ENCODE measurements at regions not wholly inside any gene's neighbourhood (a gene's known extent, or its start where the extent isn't known, plus 50 kb on each side); places are given as distances from the start of the nearest gene placed in this dataset.
"Not testable (repeated sequence)": the region's sequence is repeated elsewhere in the genome, so short reads cannot be mapped to it uniquely, and the experiment has no call there.

- H3K27ac Mint-ChIP-seq, H3K36me3 Mint-ChIP-seq, H3K9me3 Mint-ChIP-seq, H3K4me1 Mint-ChIP-seq, H3K27me3 Mint-ChIP-seq: not testable (repeated sequence)
- H3K4me3 Mint-ChIP-seq = peak overlapping the region in 1 of 4 donors; percentile 33
Observed at GRCh38 chr3:177394231-177395024, 197.1 kb upstream of the TBL1XR1 start.

GRCh38 chr3:177396733-177397132, 199.5 kb upstream of the TBL1XR1 start:
- H3K9me3 Mint-ChIP-seq = peaks cover 0 to 2% (median 0%) of the 10 kb centered on the region in 3 donors
- no peak overlapping the region for H3K27ac Mint-ChIP-seq
- no peaks in the 10 kb centered on the region for H3K27me3 Mint-ChIP-seq
- no peak overlapping the region for H3K4me3 Mint-ChIP-seq
- peaks cover 3% of the 10 kb centered on the region for H3K36me3 Mint-ChIP-seq
- no peaks in the 10 kb centered on the region for H3K4me1 Mint-ChIP-seq

DNA sequence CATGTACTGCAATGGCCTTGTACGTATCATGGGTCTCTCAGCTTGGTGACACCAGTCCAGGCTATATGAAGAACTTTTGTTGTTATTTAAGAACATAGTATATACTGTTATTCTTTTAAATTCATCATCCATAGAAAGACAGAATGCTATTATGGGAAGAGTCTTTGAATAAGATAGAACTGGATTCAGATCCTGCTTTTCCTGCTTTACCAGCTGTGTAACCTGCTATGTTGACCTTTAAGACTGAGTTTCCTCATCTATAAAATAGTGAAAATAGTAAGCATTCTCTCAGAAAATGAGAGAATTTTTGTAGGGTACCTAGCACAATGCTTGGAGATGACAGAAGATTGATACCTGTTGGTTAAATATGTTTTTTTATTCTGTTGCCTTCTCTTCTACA, 204.1 kb upstream of the TBL1XR1 start:
- H3K36me3 Mint-ChIP-seq = peaks cover 3% of the 10 kb centered on the region
- H3K27me3 Mint-ChIP-seq = no peaks in the 10 kb centered on the region
- no peak overlapping the region for H3K4me3 Mint-ChIP-seq
- no peak overlapping the region for H3K27ac Mint-ChIP-seq
- H3K9me3 Mint-ChIP-seq = peaks cover 0 to 2% (median 0%) of the 10 kb centered on the region in 3 donors
- no peaks in the 10 kb centered on the region for H3K4me1 Mint-ChIP-seq

GRCh38 chr3:177402533-177402932, 205.3 kb upstream of the TBL1XR1 start:
- Mint-ChIP-seq H3K9me3 (peaks cover 0 to 2% (median 0%) of the 10 kb centered on the region in 3 donors), H3K27me3 (no peaks in the 10 kb centered on the region), H3K36me3 (peaks cover 3% of the 10 kb centered on the region), H3K4me3 (no peak overlapping the region), H3K4me1 (no peaks in the 10 kb centered on the region), H3K27ac (no peak overlapping the region)

DNA sequence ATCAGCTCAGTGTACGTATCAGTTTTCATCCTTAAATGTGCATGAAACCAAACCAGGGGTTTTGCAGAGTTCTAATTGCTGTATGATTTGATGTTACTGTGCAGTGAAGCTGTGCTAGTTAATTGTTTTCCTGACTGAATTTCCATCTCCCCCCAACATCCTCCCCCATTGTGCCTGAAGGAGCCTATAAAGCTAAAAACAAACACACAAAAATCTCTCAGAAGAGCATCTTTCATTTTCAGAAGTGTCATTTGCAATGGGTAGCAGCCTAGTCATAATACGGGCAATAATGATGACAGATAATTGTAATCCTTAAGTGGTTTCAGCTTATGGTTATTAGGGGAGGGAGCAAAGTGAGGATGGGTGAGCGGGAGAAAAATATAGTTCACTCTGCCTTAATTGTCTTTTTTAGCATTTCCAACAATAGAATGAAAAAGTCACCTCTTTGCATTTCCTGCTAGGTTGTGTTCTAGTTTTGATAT, 207.9 kb upstream of the TBL1XR1 start:
- Mint-ChIP-seq H3K9me3 (peaks cover 0 to 2% (median 0%) of the 10 kb centered on the region in 3 donors), H3K27ac (no peak overlapping the region), H3K4me1 (no peaks in the 10 kb centered on the region), H3K4me3 (no peak overlapping the region), H3K27me3 (no peaks in the 10 kb centered on the region), H3K36me3 (no peaks in the 10 kb centered on the region)

DNA sequence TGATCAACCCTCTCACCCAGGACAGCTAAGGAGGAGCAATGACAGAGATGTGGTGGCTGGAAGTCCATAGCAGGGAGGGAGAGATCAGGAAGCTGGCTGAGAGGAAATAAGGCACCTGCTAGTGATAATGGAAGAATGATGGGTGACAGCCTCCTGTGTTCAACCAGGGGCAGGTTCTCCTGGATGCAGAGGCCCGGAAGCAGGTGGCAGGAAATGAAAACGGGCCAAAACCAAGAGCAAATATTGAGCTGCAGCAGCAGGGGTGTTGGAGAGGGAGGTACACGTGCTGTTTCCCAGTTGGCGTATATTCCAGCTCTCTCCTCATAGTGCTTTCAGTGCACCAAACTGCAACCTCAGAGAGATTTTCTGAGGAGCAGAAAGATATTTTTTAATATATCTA, 213.4 kb upstream of the TBL1XR1 start:
- Mint-ChIP-seq H3K4me1 (peaks cover 4 to 8% (median 4%) of the 10 kb centered on the region in 3 donors), H3K9me3 (no peaks in the 10 kb centered on the region), H3K4me3 (no peak overlapping the region), H3K36me3 (no peaks in the 10 kb centered on the region), H3K27ac (peak overlapping the region in 1 of 3 donors; percentile 39), H3K27me3 (no peaks in the 10 kb centered on the region)

- H3K4me1 Mint-ChIP-seq = peaks cover 4 to 8% (median 4%) of the 10 kb centered on the region in 3 donors
- no peak overlapping the region for H3K27ac Mint-ChIP-seq
- H3K4me3 Mint-ChIP-seq = no peak overlapping the region
- no peaks in the 10 kb centered on the region for H3K27me3 Mint-ChIP-seq
- no peaks in the 10 kb centered on the region for H3K36me3 Mint-ChIP-seq
- H3K9me3 Mint-ChIP-seq = no peaks in the 10 kb centered on the region
Observed at GRCh38 chr3:177411201-177411600, 213.9 kb upstream of the TBL1XR1 start.

DNA sequence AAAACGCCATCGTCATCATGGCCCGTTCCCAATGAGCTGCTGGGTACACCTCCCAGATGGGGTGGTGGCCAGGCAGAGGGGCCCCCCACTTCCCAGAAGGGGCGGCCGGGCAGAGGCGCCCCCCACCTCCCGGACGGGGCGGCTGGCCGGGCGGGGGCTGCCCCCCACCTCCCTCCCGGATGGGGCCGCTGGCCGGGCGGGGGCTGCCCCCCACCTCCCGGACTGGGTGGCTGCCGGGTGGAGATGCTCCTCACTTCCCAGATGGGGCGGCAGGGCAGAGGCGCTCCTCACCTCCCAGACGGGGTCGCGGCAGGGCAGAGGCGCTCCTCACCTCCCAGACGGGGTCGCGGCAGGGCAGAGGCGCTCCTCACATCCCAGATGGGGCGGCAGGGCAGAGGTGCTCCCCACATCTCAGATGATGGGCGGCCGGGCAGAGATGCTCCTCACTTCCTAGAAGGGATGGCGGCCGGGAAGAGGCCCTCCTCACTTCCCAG, 215.4 kb upstream of the TBL1XR1 start:
- H3K27me3 Mint-ChIP-seq, H3K9me3 Mint-ChIP-seq, H3K4me3 Mint-ChIP-seq, H3K36me3 Mint-ChIP-seq, H3K27ac Mint-ChIP-seq: not testable (repeated sequence)
- H3K4me1 Mint-ChIP-seq = peaks cover 4 to 10% (median 4%) of the 10 kb centered on the region in 3 donors

DNA sequence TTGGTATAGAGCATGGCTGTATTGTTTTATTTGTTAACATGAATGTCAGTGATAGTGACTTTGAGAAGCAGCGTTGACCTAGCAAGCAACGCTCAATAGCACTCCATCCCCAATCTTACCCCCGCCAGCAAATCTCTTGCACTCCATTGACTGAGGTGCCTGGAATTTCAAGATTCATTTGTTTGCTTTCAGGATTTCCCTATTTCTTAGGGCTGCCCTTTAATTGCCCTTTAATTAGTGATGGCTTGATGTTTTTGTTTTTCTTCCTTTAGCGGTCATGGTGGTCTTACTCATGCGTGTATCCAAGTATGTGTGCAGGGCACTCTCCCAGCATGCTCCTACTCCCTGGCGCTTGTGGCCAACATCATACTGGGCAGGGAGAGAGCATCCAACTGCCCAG, 216.8 kb upstream of the TBL1XR1 start:
- H3K27ac Mint-ChIP-seq = no peak overlapping the region

DNA sequence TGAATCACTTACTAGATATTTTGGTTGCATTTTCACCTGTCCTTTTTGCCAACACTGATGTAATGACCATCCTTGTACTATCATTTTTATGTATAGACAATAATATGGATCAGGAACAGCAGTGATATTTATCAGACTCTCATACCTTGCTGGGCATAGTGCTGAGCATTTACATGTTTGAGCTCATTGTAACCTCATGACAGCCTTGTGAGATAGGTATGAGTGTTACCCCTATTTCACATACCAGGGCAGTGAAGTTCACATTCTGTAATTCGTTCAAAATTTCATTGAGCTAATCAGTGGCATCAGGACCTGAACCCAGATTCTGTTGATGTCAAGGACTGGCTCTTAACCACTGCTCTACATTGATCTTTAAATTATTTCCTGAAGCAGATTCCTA, 221.5 kb upstream of the TBL1XR1 start:
- Mint-ChIP-seq H3K27ac (no peak overlapping the region), H3K4me1 (peaks cover 2 to 8% (median 4%) of the 10 kb centered on the region in 3 donors), H3K27me3 (no peaks in the 10 kb centered on the region), H3K36me3 (no peaks in the 10 kb centered on the region), H3K4me3 (no peak overlapping the region), H3K9me3 (no peaks in the 10 kb centered on the region)

More for the DNA sequence above, 216.8 kb upstream of the TBL1XR1 start:
- H3K4me3 Mint-ChIP-seq = no peak overlapping the region
- no peaks in the 10 kb centered on the region for H3K27me3 Mint-ChIP-seq
- H3K36me3 Mint-ChIP-seq = no peaks in the 10 kb centered on the region
- H3K9me3 Mint-ChIP-seq = no peaks in the 10 kb centered on the region
- peaks cover 4 to 10% (median 4%) of the 10 kb centered on the region in 3 donors for H3K4me1 Mint-ChIP-seq

- peaks cover 2 to 8% (median 4%) of the 10 kb centered on the region in 3 donors for H3K4me1 Mint-ChIP-seq
- peak overlapping the region in 1 of 4 donors; percentile 53 for H3K4me3 Mint-ChIP-seq
- no peaks in the 10 kb centered on the region for H3K36me3 Mint-ChIP-seq
- H3K9me3 Mint-ChIP-seq = no peaks in the 10 kb centered on the region
- H3K27me3 Mint-ChIP-seq = no peaks in the 10 kb centered on the region
- no peak overlapping the region for H3K27ac Mint-ChIP-seq
Observed at GRCh38 chr3:177419904-177420601, 222.8 kb upstream of the TBL1XR1 start.

DNA sequence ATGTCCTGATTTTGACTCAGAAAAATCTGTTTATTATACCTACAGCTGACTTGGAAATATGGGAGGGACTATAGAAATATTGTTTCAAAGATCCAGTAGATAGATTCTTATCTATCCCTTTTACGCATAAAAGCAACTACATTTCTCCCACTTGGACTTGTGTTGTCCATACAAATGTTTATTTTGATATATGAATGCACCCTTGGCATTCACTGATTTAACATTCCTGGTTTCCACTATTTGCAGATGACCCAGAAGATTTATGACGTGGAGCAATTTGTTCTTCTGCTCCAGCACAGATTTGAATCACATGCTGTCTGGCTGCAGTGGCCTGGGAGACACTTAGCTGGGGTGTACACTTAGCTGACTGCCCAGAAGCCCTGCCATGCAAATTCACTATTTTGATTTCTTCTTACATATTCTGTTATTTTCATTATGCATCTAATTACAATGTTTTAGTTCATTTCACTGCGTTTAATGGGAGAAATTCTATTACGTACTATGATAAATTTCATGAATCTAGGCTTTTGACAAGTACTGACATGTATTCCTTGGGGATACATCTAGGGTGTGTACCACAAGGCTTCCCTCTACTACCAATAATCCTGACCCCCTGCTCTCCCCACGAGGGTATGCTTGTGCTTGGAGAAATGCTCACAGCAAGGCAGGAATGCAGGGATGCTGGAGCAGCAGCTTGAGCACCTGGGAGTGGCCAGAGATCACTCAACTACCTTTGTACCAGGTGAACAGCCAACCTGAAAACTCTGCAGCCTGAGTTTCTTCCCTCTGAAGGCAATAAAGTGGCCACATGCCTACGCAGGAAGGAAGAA, 223.6 kb upstream of the TBL1XR1 start:
- Mint-ChIP-seq H3K27me3 (no peaks in the 10 kb centered on the region), H3K4me3 (peak overlapping the region in 1 of 4 donors; percentile 15), H3K4me1 (peaks cover 2 to 8% (median 4%) of the 10 kb centered on the region in 3 donors), H3K9me3 (no peaks in the 10 kb centered on the region), H3K27ac (no peak overlapping the region), H3K36me3 (no peaks in the 10 kb centered on the region)

GRCh38 chr3:177421481-177421785, 224.2 kb upstream of the TBL1XR1 start:
- Mint-ChIP-seq H3K27ac (no peak overlapping the region), H3K4me3 (no peak overlapping the region), H3K9me3 (no peaks in the 10 kb centered on the region), H3K36me3 (no peaks in the 10 kb centered on the region), H3K4me1 (peaks cover 2 to 9% (median 4%) of the 10 kb centered on the region in 3 donors), H3K27me3 (no peaks in the 10 kb centered on the region)

DNA sequence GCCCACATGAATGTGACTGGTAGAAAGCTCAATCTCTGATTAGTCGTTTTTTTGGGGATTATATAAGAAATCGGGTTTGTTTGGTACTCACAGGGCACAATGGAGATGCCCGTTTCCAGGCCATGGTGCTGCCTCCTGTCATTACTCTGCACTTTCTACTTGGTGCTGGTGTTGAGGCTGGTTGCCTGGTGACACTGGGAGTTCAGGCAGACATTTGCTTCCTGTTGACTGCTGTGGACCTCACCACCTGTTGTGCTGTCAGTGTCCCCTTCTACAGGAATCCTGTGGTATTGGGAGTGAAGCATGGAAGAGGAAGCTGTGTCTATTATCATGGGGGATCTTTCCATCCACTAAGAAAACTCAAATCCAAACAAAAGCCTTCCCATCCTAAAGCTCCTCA, 227.2 kb upstream of the TBL1XR1 start:
- Mint-ChIP-seq H3K27me3 (no peaks in the 10 kb centered on the region), H3K36me3 (no peaks in the 10 kb centered on the region), H3K4me1 (peaks cover 7 to 21% (median 12%) of the 10 kb centered on the region in 3 donors), H3K9me3 (no peaks in the 10 kb centered on the region), H3K4me3 (no peak overlapping the region), H3K27ac (no peak overlapping the region)

- Mint-ChIP-seq H3K27ac (no peak overlapping the region), H3K4me3 (no peak overlapping the region), H3K36me3 (no peaks in the 10 kb centered on the region), H3K4me1 (peaks cover 7 to 21% (median 12%) of the 10 kb centered on the region in 3 donors), H3K27me3 (no peaks in the 10 kb centered on the region), H3K9me3 (no peaks in the 10 kb centered on the region)
Observed at GRCh38 chr3:177425042-177425441, 227.8 kb upstream of the TBL1XR1 start.

Measured in IgD-negative memory B cell (primary cell).